Trophoblast cell (in vitro differentiated cells and primary cell): ENCODE measurements at regions not wholly inside any gene's neighbourhood (a gene's known extent, or its start where the extent isn't known, plus 50 kb on each side); places are given as distances from the start of the nearest gene placed in this dataset.

Experiments used
- DNase-seq, 2 donors: peaks; one replicate each; pipeline ENCODE4 v3.0.0-alpha.2; 2016
- H2AFZ ChIP-seq: 2 replicates; pipeline ENCODE4 v1.6.1; 2013; ENCODE audit warnings: low read length, moderate library complexity, mild to moderate bottlenecking; ENCODE audit not compliant: insufficient read depth, poor library complexity
- H2AK5ac ChIP-seq: 2 replicates; pipeline ENCODE4 v1.6.1; 2013; ENCODE audit warnings: mild to moderate bottlenecking, low read length
- H2BK120ac ChIP-seq: 2 replicates; pipeline ENCODE4 v1.6.1; 2013; ENCODE audit warnings: low read length, mild to moderate bottlenecking, moderate library complexity; ENCODE audit not compliant: insufficient read depth, poor library complexity
- H2BK12ac ChIP-seq: 2 replicates; pipeline ENCODE4 v1.6.1; 2013; ENCODE audit warnings: mild to moderate bottlenecking, low read length, moderate library complexity
- H2BK5ac ChIP-seq: 2 replicates; pipeline ENCODE4 v1.6.1; 2013; ENCODE audit warnings: low read length, low read depth, moderate library complexity, mild to moderate bottlenecking; ENCODE audit not compliant: poor library complexity
- H3K14ac ChIP-seq: 2 replicates; pipeline ENCODE4 v1.6.1; 2013; ENCODE audit warnings: mild to moderate bottlenecking, low read length
- H3K18ac ChIP-seq: 2 replicates; pipeline ENCODE4 v1.6.1; 2013; ENCODE audit warnings: mild to moderate bottlenecking, low read length
- H3K23ac ChIP-seq: 2 replicates; pipeline ENCODE4 v1.6.1; 2013; ENCODE audit warnings: low read length
- H3K27ac ChIP-seq: 2 replicates; pipeline ENCODE4 v1.5.1; 2013; ENCODE audit warnings: low read depth, mild to moderate bottlenecking, inconsistent platforms, low read length, moderate library complexity
- H3K27me3 ChIP-seq: 2 replicates; pipeline ENCODE4 v1.6.1; 2013; ENCODE audit warnings: inconsistent platforms, mild to moderate bottlenecking, low read length, moderate library complexity; ENCODE audit not compliant: insufficient read depth
- H3K36me3 ChIP-seq, 2 experiments: 1 replicate in 1 of 2; 2 replicates in 1 of 2; pipeline ENCODE4 v1.6.1; 2013; ENCODE audit warnings: low read length in 2 of 2, mild to moderate bottlenecking in 2 of 2, moderate library complexity in 1 of 2; ENCODE audit not compliant: insufficient read depth in 2 of 2, control insufficient read depth in 1 of 2
- H3K4ac ChIP-seq: 2 replicates; pipeline ENCODE4 v1.6.1; 2013; ENCODE audit warnings: low read depth, mild to moderate bottlenecking, low read length, moderate library complexity
- H3K4me1 ChIP-seq, 2 experiments: 1 replicate in 1 of 2; 2 replicates in 1 of 2; pipeline ENCODE4 v1.6.1; 2013; ENCODE audit warnings: low read length in 2 of 2, mild to moderate bottlenecking in 2 of 2, moderate library complexity in 1 of 2; ENCODE audit not compliant: insufficient read depth in 2 of 2, control insufficient read depth in 1 of 2
- H3K4me2 ChIP-seq: 2 replicates; pipeline ENCODE4 v1.6.1; 2013; ENCODE audit warnings: inconsistent platforms, mild to moderate bottlenecking, low read length, moderate library complexity
- H3K4me3 ChIP-seq: 2 replicates; pipeline ENCODE4 v1.5.1; 2013; ENCODE audit warnings: mild to moderate bottlenecking, low read depth, low read length, inconsistent platforms
- H3K79me1 ChIP-seq: one replicate; pipeline ENCODE4 v1.6.1; 2013; ENCODE audit warnings: low read length
- H3K79me2 ChIP-seq: 2 replicates; pipeline ENCODE4 v1.6.1; 2013; ENCODE audit warnings: low read length, mild to moderate bottlenecking; ENCODE audit not compliant: control insufficient read depth, insufficient read depth, poor library complexity
- H3K9ac ChIP-seq: 2 replicates; pipeline ENCODE4 v1.6.1; 2013; ENCODE audit warnings: mild to moderate bottlenecking, low read length
- H3K9me3 ChIP-seq: 2 replicates; pipeline ENCODE4 v1.6.1; 2013; ENCODE audit warnings: low read depth, mild to moderate bottlenecking, control low read depth, inconsistent platforms, low read length; ENCODE audit not compliant: insufficient read depth
- H4K12ac ChIP-seq: 2 replicates; pipeline ENCODE4 v1.6.1; 2013; ENCODE audit warnings: low read depth, mild to moderate bottlenecking, low read length, moderate library complexity
- H4K8ac ChIP-seq: 2 replicates; pipeline ENCODE4 v1.6.1; 2013; ENCODE audit warnings: low read depth, mild to moderate bottlenecking, low read length, moderate library complexity
- H4K91ac ChIP-seq: one replicate; pipeline ENCODE4 v1.6.1; 2013; ENCODE audit warnings: low read depth, mild to moderate bottlenecking, low read length, moderate library complexity
- WGBS: extraction: QIAGEN DNeasy Blood & Tissue Kit; methylation state at CpG from one replicate; pipeline ENCODE4 v1.1.7; 2013; ENCODE audit warnings: missing lambda C conversion rate; ENCODE audit not compliant: insufficient read length, insufficient coverage; ENCODE audit errors: extremely low coverage; 5-methylcytosine and 5-hydroxymethylcytosine counted together

DNA sequence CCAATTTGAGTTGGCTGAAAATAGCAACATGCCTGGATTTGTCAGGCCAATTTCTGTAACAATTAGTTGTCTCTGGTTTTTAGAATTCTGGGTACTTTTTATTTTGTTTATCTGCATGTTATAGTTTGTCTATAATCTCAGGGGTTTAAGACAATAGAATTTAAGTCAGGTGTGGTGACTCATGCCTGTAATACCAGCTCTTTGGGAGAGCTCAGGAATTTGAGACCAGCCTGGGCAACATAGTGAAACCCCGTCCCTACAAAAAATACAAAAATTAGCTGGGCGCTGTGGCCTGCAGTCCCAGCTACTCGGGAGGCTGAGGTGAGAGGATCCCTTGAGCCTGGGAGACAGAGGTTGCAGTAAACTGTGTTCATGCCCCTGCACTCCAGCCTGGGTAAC is 114.4 kb upstream of the GLS start:
- H2AFZ ChIP-seq, result no peak overlapping the region
- no peak overlapping the region for H3K18ac ChIP-seq
- H3K79me2 ChIP-seq, result no peaks in the 10 kb centered on the region
- WGBS, result no CpG with 5 or more reads among the region's 3 CpGs
- no peak overlapping the region for H3K9ac ChIP-seq
- H3K4me1 ChIP-seq, result peaks cover 0 to 2% of the 10 kb centered on the region in 2 experiments
- H4K91ac ChIP-seq, result no peak overlapping the region
- H3K4me2 ChIP-seq, result no peak overlapping the region
- no peak overlapping the region for H2BK5ac ChIP-seq
- H3K4ac ChIP-seq, result no peak overlapping the region
- no peak overlapping the region for H3K4me3 ChIP-seq
- no peak overlapping the region for H2BK120ac ChIP-seq
- H3K14ac ChIP-seq, result no peak overlapping the region
- no peak overlapping the region for H2BK12ac ChIP-seq
- no peaks in the 10 kb centered on the region for H3K27me3 ChIP-seq
- no peaks in the 10 kb centered on the region for H3K36me3 ChIP-seq
- no peak overlapping the region for H4K12ac ChIP-seq
- no peak overlapping the region for H3K23ac ChIP-seq
- H3K79me1 ChIP-seq, result no peaks in the 10 kb centered on the region
- no peaks in the 10 kb centered on the region for H3K9me3 ChIP-seq
- no peak overlapping the region for H3K27ac ChIP-seq
- DNase-seq, result no peak
- H4K8ac ChIP-seq, result no peak overlapping the region
- H2AK5ac ChIP-seq, result no peak overlapping the region

DNA sequence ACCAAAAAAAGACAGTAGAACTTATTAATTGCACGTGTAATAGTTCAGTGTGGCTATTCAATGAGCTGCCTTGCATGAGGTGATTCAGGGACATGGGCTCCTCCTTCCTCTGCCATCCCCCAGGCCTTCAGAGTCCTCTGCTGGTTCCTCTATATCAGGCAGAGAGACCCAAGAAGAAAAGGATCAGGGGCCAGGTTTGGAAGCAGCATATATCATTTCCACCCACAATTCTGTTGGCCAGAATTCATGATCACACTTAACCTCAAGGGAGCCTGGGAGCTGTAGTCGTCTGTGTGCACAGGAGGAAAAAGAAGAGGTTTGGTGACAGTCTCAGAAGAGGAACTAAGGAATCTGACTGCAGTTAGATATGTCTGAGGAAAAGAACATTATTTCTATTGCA is 114.0 kb upstream of the GLS start:
- Histone ChIP-seq H3K4ac (no peak overlapping the region), H3K79me1 (no peaks in the 10 kb centered on the region), H2AK5ac (no peak overlapping the region), H3K4me1 (peaks cover 0 to 2% of the 10 kb centered on the region in 2 experiments), H3K4me2 (no peak overlapping the region), H2BK12ac (no peak overlapping the region), H3K79me2 (no peaks in the 10 kb centered on the region), H3K36me3 (no peaks in the 10 kb centered on the region), H3K14ac (no peak overlapping the region), H2BK5ac (no peak overlapping the region), H2AFZ (no peak overlapping the region), H3K4me3 (no peak overlapping the region), H2BK120ac (no peak overlapping the region), H4K91ac (no peak overlapping the region), H3K23ac (no peak overlapping the region), H3K9me3 (no peaks in the 10 kb centered on the region), H3K9ac (no peak overlapping the region), H3K18ac (no peak overlapping the region), H3K27ac (no peak overlapping the region), H4K12ac (no peak overlapping the region), H4K8ac (no peak overlapping the region), H3K27me3 (no peaks in the 10 kb centered on the region)
- WGBS, result no CpG with 5 or more reads among the region's 2 CpGs
- DNase-seq, result no peak

DNA sequence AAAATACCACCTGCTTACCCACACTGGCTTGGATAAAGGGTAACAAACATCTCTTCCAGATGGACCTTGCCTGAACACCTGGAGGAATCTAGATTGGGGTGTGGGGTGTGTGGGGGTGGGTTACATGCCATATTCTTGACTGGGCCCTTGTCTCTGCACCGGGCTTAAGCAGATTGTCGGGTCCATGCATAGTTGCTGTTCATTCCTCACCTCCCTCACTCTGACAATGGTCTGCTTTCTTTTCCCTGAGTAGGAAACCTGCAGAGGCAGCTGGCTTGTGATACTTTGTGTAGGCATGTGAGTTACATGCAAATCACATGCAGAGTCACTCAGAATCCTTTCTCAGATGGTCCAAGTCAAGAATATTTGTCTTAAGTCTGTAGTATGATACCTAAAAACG is 112.8 kb upstream of the GLS start:
- H2AFZ ChIP-seq, result no peak overlapping the region
- no peak overlapping the region for H3K23ac ChIP-seq
- H2BK5ac ChIP-seq, result no peak overlapping the region
- peaks cover 0 to 2% of the 10 kb centered on the region in 2 experiments for H3K4me1 ChIP-seq
- H3K18ac ChIP-seq, result no peak overlapping the region
- H3K27ac ChIP-seq, result no peak overlapping the region
- no CpG with 5 or more reads among the region's 3 CpGs for WGBS
- H3K36me3 ChIP-seq, result no peaks in the 10 kb centered on the region
- no peak overlapping the region for H4K12ac ChIP-seq
- no peak overlapping the region for H2BK12ac ChIP-seq
- no peak overlapping the region for H3K4ac ChIP-seq
- no peak for DNase-seq
- no peaks in the 10 kb centered on the region for H3K9me3 ChIP-seq
- no peaks in the 10 kb centered on the region for H3K79me1 ChIP-seq
- no peak overlapping the region for H2BK120ac ChIP-seq
- H3K79me2 ChIP-seq, result no peaks in the 10 kb centered on the region
- H2AK5ac ChIP-seq, result no peak overlapping the region
- no peak overlapping the region for H3K14ac ChIP-seq
- no peak overlapping the region for H3K9ac ChIP-seq
- H4K8ac ChIP-seq, result no peak overlapping the region
- H3K27me3 ChIP-seq, result no peaks in the 10 kb centered on the region
- H4K91ac ChIP-seq, result no peak overlapping the region
- H3K4me2 ChIP-seq, result no peak overlapping the region
- H3K4me3 ChIP-seq, result no peak overlapping the region

DNA sequence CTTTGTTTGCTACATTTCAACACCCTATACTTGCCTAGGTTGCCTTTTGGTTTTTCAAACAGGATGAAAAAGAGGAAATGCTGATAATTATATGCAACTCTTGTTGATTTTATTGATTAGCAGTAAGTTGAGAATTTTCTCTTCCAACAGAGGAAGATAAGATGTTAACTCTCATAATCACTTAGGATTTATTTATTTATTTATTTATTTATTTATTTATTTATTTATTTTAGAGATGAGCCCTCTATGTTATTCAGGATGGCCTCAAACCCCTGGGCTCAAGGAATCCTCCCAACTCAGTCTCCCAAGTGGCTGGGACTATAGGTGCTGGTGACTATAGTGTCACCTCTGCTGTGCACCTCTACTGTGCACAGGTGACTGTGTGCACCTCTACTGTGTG is 111.4 kb upstream of the GLS start:
- H3K79me2 ChIP-seq, result no peaks in the 10 kb centered on the region

DNA sequence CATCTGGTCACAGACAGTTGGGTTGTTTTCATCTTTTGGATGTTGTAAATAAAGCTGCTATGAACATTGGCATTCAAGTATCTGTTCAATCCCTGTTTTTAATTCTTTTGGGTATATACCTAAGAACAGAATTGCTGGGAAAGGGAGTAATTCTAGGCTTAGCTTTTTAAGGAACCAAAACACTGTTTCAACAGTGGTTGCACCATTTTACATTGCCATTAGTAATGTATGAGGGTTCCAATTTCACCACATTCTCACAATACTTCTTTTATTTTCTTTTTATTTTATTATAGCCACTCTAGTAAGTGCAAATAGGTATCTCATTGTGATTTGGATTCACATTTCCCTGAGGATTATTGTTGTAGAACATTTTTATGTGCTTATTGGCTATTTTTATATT is 108.9 kb upstream of the GLS start:
- no peak overlapping the region for H2BK120ac ChIP-seq
- H3K4me2 ChIP-seq, result no peak overlapping the region
- no peak overlapping the region for H3K18ac ChIP-seq
- no peak overlapping the region for H3K23ac ChIP-seq
- H2AK5ac ChIP-seq, result no peak overlapping the region
- no peak overlapping the region for H3K4me3 ChIP-seq
- no peaks in the 10 kb centered on the region for H3K4me1 ChIP-seq
- H2BK12ac ChIP-seq, result no peak overlapping the region
- H2AFZ ChIP-seq, result no peak overlapping the region
- H2BK5ac ChIP-seq, result no peak overlapping the region
- no peak overlapping the region for H3K9ac ChIP-seq
- no peak overlapping the region for H3K14ac ChIP-seq
- no peaks in the 10 kb centered on the region for H3K9me3 ChIP-seq
- DNase-seq, result no peak
- H3K27ac ChIP-seq, result no peak overlapping the region
- H3K36me3 ChIP-seq, result no peaks in the 10 kb centered on the region
- H3K27me3 ChIP-seq, result no peaks in the 10 kb centered on the region
- H4K8ac ChIP-seq, result no peak overlapping the region
- H4K12ac ChIP-seq, result no peak overlapping the region
- no peaks in the 10 kb centered on the region for H3K79me2 ChIP-seq
- no peak overlapping the region for H4K91ac ChIP-seq
- no peak overlapping the region for H3K4ac ChIP-seq
- H3K79me1 ChIP-seq, result no peaks in the 10 kb centered on the region

More for the DNA sequence above, 111.4 kb upstream of the GLS start:
- Histone ChIP-seq H4K91ac (no peak overlapping the region), H3K23ac (no peak overlapping the region), H3K79me1 (no peaks in the 10 kb centered on the region), H2AK5ac (no peak overlapping the region), H2BK12ac (no peak overlapping the region), H4K8ac (no peak overlapping the region), H3K4me1 (peaks cover 0 to 2% of the 10 kb centered on the region in 2 experiments), H3K9me3 (no peaks in the 10 kb centered on the region), H3K27me3 (no peaks in the 10 kb centered on the region), H3K4me3 (no peak overlapping the region), H3K9ac (no peak overlapping the region), H4K12ac (no peak overlapping the region), H3K18ac (no peak overlapping the region), H3K14ac (no peak overlapping the region), H3K36me3 (no peaks in the 10 kb centered on the region), H2BK5ac (no peak overlapping the region), H2BK120ac (no peak overlapping the region), H3K4me2 (no peak overlapping the region), H3K27ac (no peak overlapping the region), H3K4ac (no peak overlapping the region), H2AFZ (no peak overlapping the region)
- no peak for DNase-seq
